ENCODE measurements at regions not wholly inside any gene's neighbourhood (a gene's known extent, or its start where the extent isn't known, plus 50 kb on each side); places are given as distances from the start of the nearest gene placed in this dataset.
"Not testable (repeated sequence)": the region's sequence is repeated elsewhere in the genome, so short reads cannot be mapped to it uniquely, and the experiment has no call there.

DNA sequence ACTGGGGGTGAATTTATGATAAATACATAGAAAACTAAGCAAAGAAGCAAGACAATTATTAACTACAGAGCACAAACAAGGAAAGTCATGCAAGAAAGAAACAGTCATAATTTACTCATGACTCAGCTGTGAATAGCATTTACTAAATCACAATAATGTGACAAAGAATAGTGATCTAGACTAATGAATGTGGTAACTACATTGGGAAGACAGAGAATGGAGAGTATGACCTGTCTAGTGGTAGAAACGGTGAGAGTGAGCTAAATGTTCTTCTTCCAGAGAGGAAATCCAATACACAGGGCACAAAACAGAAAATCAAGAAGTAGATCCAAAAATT lies 153.5 kb upstream of the DST start:
- Histone ChIP-seq H3K27ac (ENCODE audit: low read length) (peak overlapping the region; percentile 57), H3K4me3 (ENCODE audit: low read length) (no peak overlapping the region; the same call in 1 of the 2 replicates), H3K4me1 (ENCODE audit: insufficient read depth, low read length) (peaks cover 53% of the 10 kb centered on the region), H3K9me3 (ENCODE audit: insufficient read depth, low read depth, low read length) (no peaks in the 10 kb centered on the region), H3K27me3 (ENCODE audit: insufficient read depth, low read length) (no peaks in the 10 kb centered on the region), H3K9ac (ENCODE audit: low read depth, low read length) (peak overlapping the region; percentile 22; the same call in 1 of the 2 replicates), H3K36me3 (ENCODE audit: insufficient read depth, low read depth, low read length) (no peaks in the 10 kb centered on the region)

DNA sequence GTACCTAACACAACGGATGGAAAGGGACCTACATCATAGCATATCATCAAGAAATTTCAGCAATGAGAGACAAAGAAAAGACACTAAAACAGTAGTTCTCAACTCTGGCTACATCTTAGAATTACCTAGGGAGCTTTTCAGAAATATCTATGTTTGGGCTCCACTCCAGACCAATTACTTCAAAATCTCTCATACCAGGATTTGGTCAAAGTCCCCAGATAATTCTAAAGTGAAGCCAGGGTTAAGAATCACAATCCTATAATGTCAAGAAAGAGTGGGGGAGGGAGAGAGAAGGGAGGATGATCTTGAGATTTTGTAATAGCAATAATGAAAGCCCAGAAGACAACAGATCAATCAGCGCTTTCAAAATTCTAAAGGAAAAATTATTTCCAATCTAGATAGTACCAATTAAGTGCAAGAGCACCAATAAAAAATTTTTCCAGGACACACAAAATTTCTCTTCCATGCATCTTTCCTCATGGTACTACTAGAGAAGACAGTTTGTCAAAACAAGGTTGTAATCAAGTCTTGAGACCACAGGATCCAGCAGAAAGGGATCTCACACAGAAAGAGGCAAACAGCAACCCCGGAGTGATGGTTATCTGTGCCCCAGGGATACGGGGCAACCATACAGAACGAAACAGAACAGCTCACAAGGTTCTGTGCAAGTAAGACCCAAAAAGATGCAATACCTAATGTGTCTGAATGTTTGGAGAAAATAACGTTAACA lies 152.9 kb upstream of the DST start:
- H3K4me1 ChIP-seq (ENCODE audit: insufficient read depth, low read length): peaks cover 58% of the 10 kb centered on the region
- no peaks in the 10 kb centered on the region for H3K27me3 ChIP-seq (ENCODE audit: insufficient read depth, low read length)
- peak overlapping the region; percentile 57 for H3K27ac ChIP-seq (ENCODE audit: low read length)
- no peak overlapping the region; the same call in 1 of the 2 replicates for H3K4me3 ChIP-seq (ENCODE audit: low read length)
- H3K9me3 ChIP-seq (ENCODE audit: insufficient read depth, low read depth, low read length): no peaks in the 10 kb centered on the region
- no peaks in the 10 kb centered on the region for H3K36me3 ChIP-seq (ENCODE audit: insufficient read depth, low read depth, low read length)
- peak overlapping the region; percentile 22; the same call in 1 of the 2 replicates for H3K9ac ChIP-seq (ENCODE audit: low read depth, low read length)

DNA sequence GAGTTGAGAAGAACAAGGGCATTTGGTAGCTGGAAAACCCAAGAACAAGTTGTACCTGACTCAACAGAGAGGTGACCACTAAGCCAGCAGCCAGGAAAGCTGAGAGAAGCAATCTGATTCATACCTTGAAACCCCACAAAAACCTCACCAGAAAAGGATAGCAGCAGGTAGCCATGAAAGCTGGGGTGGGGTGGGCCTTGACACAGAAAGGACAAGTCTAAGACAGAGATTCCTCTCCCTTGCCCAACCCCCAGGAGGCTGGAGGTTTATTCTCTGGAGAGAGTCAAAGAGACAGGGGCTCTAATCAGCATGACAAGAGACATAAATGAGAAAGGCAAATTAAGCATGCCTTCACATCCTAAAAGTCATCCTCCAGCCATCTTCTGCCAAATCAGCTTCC lies 151.7 kb upstream of the DST start:
- H3K9me3 ChIP-seq (ENCODE audit: insufficient read depth, low read depth, low read length): no peaks in the 10 kb centered on the region
- H3K27ac ChIP-seq (ENCODE audit: low read length): peak overlapping the region; percentile 80
- H3K27me3 ChIP-seq (ENCODE audit: insufficient read depth, low read length): no peaks in the 10 kb centered on the region
- H3K4me1 ChIP-seq (ENCODE audit: insufficient read depth, low read length): peaks cover 58% of the 10 kb centered on the region
- peak overlapping the region; percentile 48 for H3K4me3 ChIP-seq (ENCODE audit: low read length)
- H3K9ac ChIP-seq (ENCODE audit: low read depth, low read length): peak overlapping the region; percentile 39; the same call in 1 of the 2 replicates
- H3K36me3 ChIP-seq (ENCODE audit: insufficient read depth, low read depth, low read length): no peaks in the 10 kb centered on the region

DNA sequence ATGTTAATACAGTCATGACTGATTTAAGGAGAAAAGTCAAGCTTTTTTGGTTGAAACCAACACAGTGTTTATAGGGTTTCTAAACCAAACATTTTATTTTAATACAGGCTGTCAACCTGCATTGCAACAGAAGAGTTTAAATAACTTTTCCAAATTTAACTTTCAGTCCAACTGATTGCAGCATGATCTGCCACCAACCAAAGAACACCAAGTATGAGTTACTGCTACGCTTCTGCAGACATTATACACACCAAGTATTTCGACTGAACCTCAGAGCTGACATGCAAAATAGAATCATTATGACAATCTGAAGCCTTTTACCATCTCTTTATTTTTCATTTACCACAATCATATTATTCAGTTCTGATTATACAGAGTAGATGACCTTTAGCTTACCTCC lies 151.2 kb upstream of the DST start:
- H3K4me1 ChIP-seq (ENCODE audit: insufficient read depth, low read length): peaks cover 55% of the 10 kb centered on the region
- peak overlapping the region; percentile 80 for H3K27ac ChIP-seq (ENCODE audit: low read length)

GRCh38 chr6:56790414-56790813 lies 147.7 kb upstream of the DST start:
- H3K27ac ChIP-seq (ENCODE audit: low read length): no peak overlapping the region
- H3K27me3 ChIP-seq (ENCODE audit: insufficient read depth, low read length): no peaks in the 10 kb centered on the region
- H3K4me3 ChIP-seq (ENCODE audit: low read length): no peak overlapping the region
- no peak overlapping the region for H3K9ac ChIP-seq (ENCODE audit: low read depth, low read length)
- no peaks in the 10 kb centered on the region for H3K9me3 ChIP-seq (ENCODE audit: insufficient read depth, low read depth, low read length)
- peaks cover 30% of the 10 kb centered on the region for H3K4me1 ChIP-seq (ENCODE audit: insufficient read depth, low read length)
- H3K36me3 ChIP-seq (ENCODE audit: insufficient read depth, low read depth, low read length): no peaks in the 10 kb centered on the region

More for the DNA sequence above, 151.2 kb upstream of the DST start:
- Histone ChIP-seq H3K36me3 (ENCODE audit: insufficient read depth, low read depth, low read length) (no peaks in the 10 kb centered on the region), H3K4me3 (ENCODE audit: low read length) (peak overlapping the region; percentile 48), H3K27me3 (ENCODE audit: insufficient read depth, low read length) (no peaks in the 10 kb centered on the region), H3K9me3 (ENCODE audit: insufficient read depth, low read depth, low read length) (no peaks in the 10 kb centered on the region), H3K9ac (ENCODE audit: low read depth, low read length) (peak overlapping the region; percentile 39; the same call in 1 of the 2 replicates)

- Histone ChIP-seq H3K27me3 (ENCODE audit: insufficient read depth, low read length) (no peaks in the 10 kb centered on the region), H3K4me1 (ENCODE audit: insufficient read depth, low read length) (peaks cover 24% of the 10 kb centered on the region), H3K4me3 (ENCODE audit: low read length) (no peak overlapping the region), H3K9ac (ENCODE audit: low read depth, low read length) (no peak overlapping the region), H3K36me3 (ENCODE audit: insufficient read depth, low read depth, low read length) (no peaks in the 10 kb centered on the region), H3K27ac (ENCODE audit: low read length) (no peak overlapping the region), H3K9me3 (ENCODE audit: insufficient read depth, low read depth, low read length) (no peaks in the 10 kb centered on the region)
These were observed 147.2 kb upstream of the DST start for GRCh38 chr6:56789879-56790278.

GRCh38 chr6:56789342-56789741 lies 146.7 kb upstream of the DST start:
- Histone ChIP-seq H3K4me3 (ENCODE audit: low read length) (no peak overlapping the region), H3K4me1 (ENCODE audit: insufficient read depth, low read length) (peaks cover 21% of the 10 kb centered on the region), H3K27me3 (ENCODE audit: insufficient read depth, low read length) (no peaks in the 10 kb centered on the region), H3K9ac (ENCODE audit: low read depth, low read length) (no peak overlapping the region), H3K9me3 (ENCODE audit: insufficient read depth, low read depth, low read length) (no peaks in the 10 kb centered on the region), H3K27ac (ENCODE audit: low read length) (no peak overlapping the region), H3K36me3 (ENCODE audit: insufficient read depth, low read depth, low read length) (no peaks in the 10 kb centered on the region)

DNA sequence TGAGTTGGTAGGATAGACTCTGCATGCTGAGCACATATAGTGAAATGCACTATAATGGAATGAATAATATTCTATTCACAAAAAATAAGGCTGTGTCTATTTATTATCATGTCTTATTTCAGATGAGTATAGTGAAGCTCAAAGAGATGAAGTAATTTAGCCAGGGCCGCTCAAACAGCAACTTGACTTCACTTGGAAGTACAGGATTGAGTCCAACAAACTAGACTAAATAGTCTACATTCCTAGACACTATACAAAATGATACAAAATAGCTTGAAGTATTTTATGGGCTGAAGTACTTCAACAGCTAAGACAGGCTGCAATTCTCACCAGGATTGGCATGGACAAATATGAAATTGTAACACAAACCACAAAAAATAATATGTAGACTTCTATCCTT lies 144.5 kb upstream of the DST start:
- Histone ChIP-seq H3K9me3 (ENCODE audit: insufficient read depth, low read depth, low read length) (no peaks in the 10 kb centered on the region), H3K36me3 (ENCODE audit: insufficient read depth, low read depth, low read length) (no peaks in the 10 kb centered on the region), H3K9ac (ENCODE audit: low read depth, low read length) (no peak overlapping the region), H3K4me3 (ENCODE audit: low read length) (no peak overlapping the region), H3K4me1 (ENCODE audit: insufficient read depth, low read length) (peaks cover 7% of the 10 kb centered on the region; the same call in 1 of the 2 replicates), H3K27me3 (ENCODE audit: insufficient read depth, low read length) (no peaks in the 10 kb centered on the region), H3K27ac (ENCODE audit: low read length) (no peak overlapping the region)

DNA sequence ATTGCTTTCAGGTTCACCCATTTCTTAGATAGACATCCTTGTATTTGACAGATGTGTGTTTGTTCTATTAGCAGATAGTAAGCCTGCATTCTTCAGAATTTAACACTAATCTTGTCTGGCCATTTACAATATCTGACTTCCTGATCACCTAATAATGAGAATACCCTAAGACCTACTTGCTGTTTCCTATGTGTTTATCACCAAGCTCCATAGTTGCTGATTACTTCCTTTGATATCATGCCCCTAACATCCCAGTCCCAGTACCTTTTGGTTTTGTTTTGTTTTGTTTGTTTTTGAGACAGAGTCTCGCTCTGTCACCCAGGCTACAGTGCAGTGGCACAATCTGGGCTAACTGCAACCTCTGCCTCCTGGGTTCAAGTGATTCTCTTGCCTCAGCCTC lies 143.6 kb upstream of the DST start:
- H3K9me3 ChIP-seq (ENCODE audit: insufficient read depth, low read depth, low read length): no peaks in the 10 kb centered on the region
- H3K36me3 ChIP-seq (ENCODE audit: insufficient read depth, low read depth, low read length): no peaks in the 10 kb centered on the region
- no peak overlapping the region for H3K27ac ChIP-seq (ENCODE audit: low read length)
- no peak overlapping the region for H3K4me3 ChIP-seq (ENCODE audit: low read length)
- peaks cover 6% of the 10 kb centered on the region; the same call in 1 of the 2 replicates for H3K4me1 ChIP-seq (ENCODE audit: insufficient read depth, low read length)
- H3K9ac ChIP-seq (ENCODE audit: low read depth, low read length): no peak overlapping the region
- no peaks in the 10 kb centered on the region for H3K27me3 ChIP-seq (ENCODE audit: insufficient read depth, low read length)

GRCh38 chr6:56785536-56785935 lies 142.8 kb upstream of the DST start:
- H3K27ac ChIP-seq (ENCODE audit: low read length); H3K4me1 ChIP-seq (ENCODE audit: insufficient read depth, low read length); H3K4me3 ChIP-seq (ENCODE audit: low read length); H3K9ac ChIP-seq (ENCODE audit: low read depth, low read length); H3K27me3 ChIP-seq (ENCODE audit: insufficient read depth, low read length); H3K36me3 ChIP-seq (ENCODE audit: insufficient read depth, low read depth, low read length); H3K9me3 ChIP-seq (ENCODE audit: insufficient read depth, low read depth, low read length): not testable (repeated sequence)

- not testable (repeated sequence) for H3K27ac ChIP-seq (ENCODE audit: low read length); H3K27me3 ChIP-seq (ENCODE audit: insufficient read depth, low read length); H3K4me3 ChIP-seq (ENCODE audit: low read length)
These were observed 137.4 kb upstream of the DST start for GRCh38 chr6:56780109-56780508.

GRCh38 chr6:56778503-56778902 lies 135.8 kb upstream of the DST start:
- not testable (repeated sequence) for H3K27me3 ChIP-seq (ENCODE audit: insufficient read depth, low read length); H3K4me3 ChIP-seq (ENCODE audit: low read length); H3K9ac ChIP-seq (ENCODE audit: low read depth, low read length); H3K9me3 ChIP-seq (ENCODE audit: insufficient read depth, low read depth, low read length); H3K36me3 ChIP-seq (ENCODE audit: insufficient read depth, low read depth, low read length); H3K27ac ChIP-seq (ENCODE audit: low read length)
- peaks cover 29% of the 10 kb centered on the region for H3K4me1 ChIP-seq (ENCODE audit: insufficient read depth, low read length)

More at GRCh38 chr6:56780109-56780508, 137.4 kb upstream of the DST start:
- not testable (repeated sequence) for H3K36me3 ChIP-seq (ENCODE audit: insufficient read depth, low read depth, low read length); H3K9me3 ChIP-seq (ENCODE audit: insufficient read depth, low read depth, low read length); H3K9ac ChIP-seq (ENCODE audit: low read depth, low read length)
- H3K4me1 ChIP-seq (ENCODE audit: insufficient read depth, low read length): peaks cover 26% of the 10 kb centered on the region

Measured in iPS-20b (cell line).